Medulla oblongata (tissue), 1 donor: ENCODE measurements at regions not wholly inside any gene's neighbourhood (a gene's known extent, or its start where the extent isn't known, plus 50 kb on each side); places are given as distances from the start of the nearest gene placed in this dataset.

Source experiments
- DNase-seq: peaks from one replicate; pipeline ENCODE4 v3.0.0-alpha.2; 2015; ENCODE audit errors: extremely low spot score

DNA sequence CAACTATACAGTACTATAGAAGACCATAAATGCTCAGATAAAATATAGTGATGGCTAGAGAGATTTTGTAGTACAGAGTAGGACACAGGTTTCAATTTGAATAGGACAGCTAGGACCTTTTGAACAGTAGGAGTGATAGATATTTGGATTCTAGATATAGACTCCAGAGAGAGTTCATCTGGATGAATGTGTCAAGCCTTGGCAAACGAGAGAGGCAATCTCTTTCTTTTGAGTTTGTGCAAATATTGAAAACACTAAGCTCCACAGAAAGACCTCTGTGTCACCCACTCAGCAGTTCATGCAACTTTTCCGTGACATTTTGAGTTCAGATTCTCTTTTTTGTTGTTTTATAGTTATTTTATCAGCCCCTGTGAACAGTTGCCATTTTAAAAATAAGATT, 834.3 kb upstream of the COBL start:
- no peak for DNase-seq

DNA sequence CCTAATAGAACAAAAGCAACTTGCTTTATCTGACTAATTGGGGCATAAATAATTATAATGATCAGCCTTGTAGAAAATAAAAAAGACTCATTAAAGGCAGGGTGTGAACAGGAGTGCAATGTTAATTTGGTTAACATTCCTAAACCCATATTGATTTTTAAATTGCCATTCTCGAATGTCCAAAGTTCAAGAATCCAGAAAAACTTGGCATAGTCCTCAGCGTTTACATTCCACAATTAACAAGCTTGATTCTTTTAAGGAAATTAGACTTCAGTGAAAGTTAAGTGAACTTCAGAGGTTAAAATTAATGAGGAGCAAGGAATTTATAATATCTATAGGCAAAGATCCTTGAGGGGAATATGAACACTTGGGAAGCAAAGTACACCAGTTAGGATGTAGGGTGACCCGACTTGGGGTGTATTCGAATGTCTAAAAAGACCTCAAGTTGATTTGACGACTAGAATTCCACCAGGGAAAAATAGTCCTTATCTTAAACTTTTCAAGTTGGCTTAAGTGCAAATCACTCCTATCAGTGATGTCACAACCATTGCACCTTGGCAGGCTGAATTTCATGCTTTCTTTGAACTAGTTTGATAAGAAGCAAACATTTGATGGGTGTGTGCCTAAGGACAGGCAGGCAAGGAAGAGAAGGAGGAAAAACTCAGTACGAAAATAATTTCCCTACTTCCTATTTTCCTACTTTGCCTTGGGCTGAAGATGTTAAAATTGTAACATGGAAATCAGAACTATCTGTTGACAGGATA, 830.4 kb upstream of the COBL start:
- DNase-seq = no peak

DNA sequence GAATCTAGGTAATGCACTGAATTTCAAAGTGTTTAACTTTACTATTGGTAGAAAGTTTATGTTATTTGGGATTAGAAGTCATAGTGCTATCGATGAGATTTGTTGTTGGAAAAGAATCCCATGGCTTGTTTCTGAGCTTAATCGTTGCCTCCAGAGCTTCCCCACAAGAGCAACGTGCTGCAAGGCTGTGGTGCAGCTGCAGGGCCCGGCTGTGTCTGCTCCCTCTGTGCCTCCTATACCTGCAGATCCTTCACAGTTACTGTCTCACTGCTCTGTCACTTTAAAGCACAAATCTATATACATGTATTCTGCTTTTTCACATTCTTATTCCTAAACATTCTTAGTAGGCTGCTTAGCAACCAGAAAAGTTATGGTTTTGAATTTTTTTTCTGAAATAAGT, 826.6 kb upstream of the COBL start:
- no peak for DNase-seq

DNA sequence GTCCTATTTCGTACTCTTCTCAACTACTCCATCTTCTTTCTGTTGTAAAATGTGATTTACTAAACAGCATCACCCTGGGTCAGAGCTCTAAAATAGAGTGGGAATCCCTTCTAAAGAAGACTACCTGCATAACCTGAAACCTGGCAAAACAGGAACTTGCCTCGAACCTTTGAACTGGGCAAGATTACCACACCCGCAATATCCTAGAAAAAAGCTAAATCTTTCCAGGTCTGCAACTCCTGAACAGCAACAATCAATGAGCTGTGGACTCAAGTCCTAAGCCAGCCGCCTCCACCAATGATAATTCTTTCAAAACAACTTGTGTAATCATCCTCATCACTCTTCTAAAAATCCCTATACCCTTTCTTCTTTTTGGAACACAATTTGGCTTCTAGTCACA, 824.2 kb upstream of the COBL start:
- DNase-seq = no peak

DNA sequence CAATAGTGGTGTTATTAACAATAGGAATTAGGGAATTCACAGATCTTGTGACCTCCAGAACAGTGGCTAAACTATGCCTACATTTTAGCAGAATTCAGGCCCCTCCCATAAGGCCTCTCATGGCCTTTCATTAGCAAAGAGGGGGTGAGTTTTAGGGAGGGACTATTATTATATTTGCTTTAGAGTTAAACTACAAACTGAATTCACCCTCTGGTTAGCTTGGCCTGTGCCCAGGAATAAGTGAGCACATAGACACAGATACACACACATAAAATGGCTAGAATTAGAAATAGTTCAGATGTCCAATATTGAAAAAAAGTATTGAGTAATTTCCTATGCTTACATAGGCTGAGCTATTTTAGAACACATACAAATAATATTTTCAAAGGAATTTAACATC, 818.8 kb upstream of the COBL start:
- DNase-seq = no peak

DNA sequence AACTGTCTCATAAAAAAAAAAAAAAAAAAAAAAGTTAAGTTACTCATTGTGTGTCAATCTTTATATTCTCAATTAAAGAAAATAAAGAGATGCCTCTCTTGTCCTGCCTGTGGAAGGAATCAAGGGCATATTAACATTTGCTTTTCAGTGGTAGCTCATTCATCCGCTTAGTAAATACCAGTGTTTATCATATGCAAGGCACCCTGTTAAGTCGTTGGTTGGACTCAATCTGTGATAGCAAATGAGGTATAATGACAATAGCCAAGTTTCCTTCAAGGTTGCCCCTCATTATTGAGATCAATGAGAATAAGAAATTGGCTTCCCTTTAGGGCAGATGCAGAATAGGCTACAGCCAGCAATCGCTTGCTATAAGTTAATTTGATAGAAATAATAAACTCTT, 812.7 kb upstream of the COBL start:
- DNase-seq = no peak

DNA sequence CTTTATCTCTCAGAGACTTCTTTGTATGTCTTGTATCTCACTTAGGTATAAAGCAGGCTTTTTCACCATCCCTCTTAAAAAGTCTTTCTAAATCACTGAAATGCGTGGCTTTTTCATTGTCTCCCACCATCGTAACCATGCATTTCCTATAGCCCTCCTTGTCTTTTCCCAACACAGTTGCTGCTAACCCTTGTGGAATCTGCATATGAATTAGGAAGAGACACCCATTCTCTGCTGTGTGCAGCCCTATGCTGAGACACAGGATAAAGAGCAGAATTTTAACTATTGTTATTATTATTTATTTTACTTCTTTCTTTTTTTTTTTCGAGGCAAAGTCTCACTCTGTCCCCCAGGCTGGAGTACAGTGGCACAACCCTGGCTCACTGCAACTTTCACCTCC, 804.3 kb upstream of the COBL start:
- DNase-seq = no peak

DNA sequence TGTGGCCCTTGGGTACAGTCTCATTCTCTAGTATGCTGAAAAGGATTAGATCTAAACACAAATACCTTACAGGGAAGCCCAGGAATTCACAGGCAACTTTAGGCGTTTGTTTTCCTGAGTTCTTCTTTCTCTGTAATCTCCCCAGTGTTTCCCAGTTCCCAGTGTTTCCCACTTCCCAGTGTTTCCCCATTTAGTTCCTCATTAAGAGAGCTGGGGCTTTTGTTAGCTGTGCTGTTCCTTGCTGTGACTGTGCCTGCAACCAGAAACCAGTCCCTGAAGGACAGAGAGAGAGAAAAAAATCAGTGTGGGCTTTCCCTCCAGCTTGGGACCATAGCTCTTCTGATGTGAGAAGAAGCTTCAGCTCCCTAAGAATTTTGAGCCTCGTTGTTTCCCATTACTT, 802.9 kb upstream of the COBL start:
- DNase-seq = no peak

DNA sequence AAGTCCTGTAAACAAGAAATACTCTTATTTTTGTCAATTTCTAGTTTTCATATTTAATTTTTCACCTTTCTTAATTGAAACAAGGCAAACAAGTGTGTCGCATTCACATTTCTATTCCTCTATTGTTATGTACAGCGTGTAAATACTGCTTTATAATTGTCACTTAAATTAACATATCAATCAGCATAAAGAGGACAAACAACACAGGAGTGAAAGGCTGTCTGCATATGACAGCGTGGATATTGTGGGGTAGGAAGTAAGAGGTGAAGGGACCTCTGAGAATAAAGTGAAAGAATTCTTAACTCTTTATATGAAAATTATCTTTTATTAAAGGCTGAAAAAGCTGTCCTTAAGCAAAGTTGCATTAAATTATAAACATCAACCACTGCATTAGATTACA, 797.9 kb upstream of the COBL start:
- DNase-seq = no peak

DNA sequence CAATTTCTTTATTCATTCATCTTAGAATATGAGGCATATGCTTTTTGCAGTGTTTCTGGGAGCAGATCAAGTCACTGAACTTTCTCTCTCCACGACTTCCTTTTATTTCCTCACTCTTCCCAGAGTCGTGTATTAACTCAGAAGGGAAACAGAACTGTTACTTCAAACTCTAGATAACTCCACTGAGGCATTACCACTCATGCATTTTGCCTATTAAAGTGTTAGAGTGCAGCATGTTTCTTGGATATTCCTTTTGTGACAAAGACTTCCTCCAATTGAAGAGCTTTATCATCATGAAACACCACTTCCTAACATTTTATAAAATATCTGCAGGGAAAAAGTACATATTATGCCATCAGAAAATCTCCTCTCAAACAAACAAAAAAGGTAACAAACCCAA, 797.4 kb upstream of the COBL start:
- no peak for DNase-seq

DNA sequence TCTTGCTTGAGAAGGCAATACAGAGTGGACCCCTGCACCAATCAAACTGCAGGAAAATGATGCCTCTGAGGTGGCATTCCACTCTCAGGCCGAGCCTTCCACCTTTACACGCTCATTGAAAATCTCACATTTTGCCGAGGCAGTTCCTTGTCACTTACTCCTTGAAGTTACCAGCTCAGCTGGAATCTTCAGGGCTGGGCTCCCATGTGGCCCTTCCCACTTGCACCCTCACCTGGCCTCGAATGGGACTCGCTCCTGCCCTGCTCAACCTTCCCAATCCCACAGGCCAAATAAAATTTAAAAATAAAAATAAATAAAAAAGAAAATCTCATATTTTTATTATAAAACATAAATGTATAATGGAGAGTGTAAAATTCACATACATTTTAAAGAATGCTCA, 790.7 kb upstream of the COBL start:
- DNase-seq = no peak

DNA sequence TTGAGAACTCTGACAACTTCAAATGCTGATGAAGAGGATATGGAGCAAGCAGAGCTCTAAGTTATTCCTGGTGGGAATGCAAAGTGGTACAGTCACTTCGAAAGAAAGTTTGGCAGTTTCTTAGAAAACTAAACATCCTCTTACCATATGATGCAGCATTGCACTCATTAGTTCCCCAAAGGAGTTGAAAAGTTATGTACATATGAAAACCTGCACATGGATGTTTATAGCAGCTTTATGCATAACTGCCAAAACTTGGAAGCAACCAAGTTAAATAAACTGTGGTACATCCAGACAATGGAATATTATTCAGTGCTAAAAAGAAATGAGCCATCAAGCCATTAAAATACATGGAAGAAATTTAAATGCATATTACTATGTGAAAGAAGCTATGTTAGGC, 779.3 kb upstream of the COBL start:
- no peak for DNase-seq

DNA sequence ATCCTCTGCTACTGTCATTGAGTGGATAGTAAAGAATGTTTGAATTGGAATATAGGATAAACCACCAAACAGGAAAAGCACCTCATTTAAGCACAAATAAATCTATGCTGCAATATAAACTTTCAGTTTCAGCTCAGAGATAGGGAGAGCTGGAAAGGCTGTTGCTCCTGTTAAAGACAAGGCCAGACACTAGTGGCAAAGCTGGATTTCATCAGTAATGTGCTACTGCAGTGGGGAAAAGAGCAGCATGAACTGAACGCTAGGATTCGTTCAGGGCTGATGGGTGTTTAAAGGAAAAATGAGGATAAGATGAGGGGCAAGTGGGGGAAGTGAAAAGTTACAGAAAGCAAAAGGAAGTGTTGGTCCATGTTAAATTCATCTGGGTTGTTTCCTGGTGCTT, 775.4 kb upstream of the COBL start:
- DNase-seq = no peak

DNA sequence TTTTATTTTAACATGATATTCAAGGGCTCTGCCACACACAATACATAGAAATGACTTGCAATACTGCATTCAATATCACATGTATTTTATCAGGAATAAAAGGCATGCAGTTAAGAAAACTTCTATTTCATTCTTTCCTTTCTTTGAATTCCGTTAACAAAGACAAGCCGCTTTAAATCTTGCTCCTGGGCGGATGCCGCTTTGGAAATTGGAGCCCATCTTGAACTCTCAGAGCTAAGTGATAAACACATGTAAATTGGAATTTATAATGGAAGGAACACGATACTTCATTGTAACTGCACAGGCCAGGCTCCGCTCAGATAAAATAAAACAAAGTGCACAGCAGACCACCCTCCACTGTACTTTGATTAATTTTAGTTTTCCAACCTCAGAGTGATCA, 774.5 kb upstream of the COBL start:
- no peak for DNase-seq

DNA sequence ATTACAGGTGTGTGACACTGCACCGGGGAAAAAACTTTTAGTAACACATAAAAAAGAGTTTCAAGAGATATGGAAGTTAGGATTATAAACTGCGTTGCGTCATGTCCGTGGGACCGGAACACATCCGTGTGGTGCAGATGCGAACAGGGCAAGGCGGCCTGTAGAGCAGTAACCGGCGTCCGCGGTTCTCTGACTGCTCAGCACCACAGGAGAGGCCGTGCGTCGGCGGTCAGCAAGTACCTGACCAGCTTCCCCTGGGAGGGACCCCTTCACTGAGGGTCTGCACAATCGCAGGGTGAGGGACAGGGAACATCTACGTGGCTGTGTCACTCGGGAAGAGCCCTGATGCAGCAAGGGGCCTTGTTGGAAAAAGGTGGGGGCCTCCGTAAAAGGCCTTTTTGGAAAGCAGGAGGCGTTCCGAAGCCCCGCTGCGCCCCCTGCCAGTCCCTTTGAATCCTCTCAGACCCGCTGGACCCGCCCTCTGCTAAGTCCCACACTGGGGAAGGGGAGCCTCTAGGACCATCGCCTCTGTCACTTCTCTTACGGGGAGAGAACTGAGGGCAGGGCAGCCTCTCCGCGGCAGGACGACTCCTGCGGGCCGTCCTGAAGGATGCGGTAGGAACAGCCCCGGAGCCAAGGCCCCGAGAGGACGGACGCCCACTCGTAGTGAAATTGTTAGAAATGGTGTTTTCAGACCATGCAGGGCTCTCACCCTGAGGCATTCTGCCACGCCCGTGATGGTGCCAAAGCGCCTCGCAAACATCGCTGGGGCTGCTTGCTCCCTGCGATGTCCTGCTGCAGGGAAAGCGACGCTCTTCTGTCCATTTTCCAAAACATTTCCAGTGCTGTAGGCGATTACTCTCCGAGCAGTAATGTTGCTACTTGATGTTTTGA, 771.6 kb upstream of the COBL start:
- DNase-seq = peak; percentile 12

DNA sequence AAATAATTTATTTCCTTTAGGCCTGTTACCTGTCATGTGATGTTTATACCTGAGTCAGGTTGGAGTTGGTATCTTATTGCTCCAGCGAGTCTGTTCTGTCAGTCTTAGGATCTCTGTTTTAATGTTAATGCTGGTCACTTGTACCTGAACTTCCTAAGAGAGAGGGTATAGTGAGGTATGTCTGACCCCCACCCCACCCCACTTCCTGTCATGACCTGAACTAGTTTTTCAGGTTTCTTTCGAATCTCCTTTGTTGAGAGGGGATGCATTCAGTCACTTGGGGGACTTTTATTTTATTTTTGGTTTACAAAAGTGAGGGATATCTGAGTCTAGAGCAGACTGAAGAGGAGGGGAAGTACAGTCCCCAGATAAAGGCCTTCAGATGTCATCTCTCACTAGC, 769.0 kb upstream of the COBL start:
- no peak for DNase-seq

DNA sequence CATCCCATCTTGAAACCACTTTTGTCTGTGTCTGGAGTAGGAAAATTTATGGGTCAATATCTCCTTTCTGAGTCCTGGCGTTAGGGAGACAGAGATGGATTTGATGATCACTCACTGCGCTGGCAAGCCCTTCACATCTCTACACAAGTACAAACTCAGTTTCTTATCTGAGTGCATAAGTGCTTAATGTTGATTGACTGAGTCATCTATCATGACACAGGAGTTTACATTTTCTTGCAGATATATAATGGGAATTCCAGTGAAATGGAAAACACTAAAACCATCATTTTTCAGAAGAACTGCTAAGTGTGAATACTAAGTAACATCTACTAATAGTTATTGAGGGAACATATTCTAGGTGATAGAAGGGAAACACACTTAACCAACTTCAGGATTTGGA, 763.9 kb upstream of the COBL start:
- no peak for DNase-seq

DNA sequence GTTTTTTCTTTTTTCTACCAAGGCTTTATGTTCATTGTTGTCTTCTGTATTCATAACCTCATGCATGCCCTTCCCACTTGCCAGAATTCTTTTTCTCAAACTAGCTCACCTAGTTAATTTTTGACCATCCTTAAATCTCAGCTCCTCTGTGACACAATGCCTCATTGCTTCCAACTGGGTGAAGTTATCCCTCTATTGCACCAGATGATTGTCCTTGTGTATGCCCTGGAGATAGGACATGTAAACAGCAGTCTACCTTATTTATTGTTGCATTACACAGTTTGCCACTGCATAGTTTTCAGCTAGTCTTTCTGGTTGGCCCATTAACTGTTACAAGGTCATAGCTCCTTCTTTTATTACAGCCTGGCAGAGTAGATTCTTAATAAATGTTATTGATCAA, 763.1 kb upstream of the COBL start:
- DNase-seq = no peak

DNA sequence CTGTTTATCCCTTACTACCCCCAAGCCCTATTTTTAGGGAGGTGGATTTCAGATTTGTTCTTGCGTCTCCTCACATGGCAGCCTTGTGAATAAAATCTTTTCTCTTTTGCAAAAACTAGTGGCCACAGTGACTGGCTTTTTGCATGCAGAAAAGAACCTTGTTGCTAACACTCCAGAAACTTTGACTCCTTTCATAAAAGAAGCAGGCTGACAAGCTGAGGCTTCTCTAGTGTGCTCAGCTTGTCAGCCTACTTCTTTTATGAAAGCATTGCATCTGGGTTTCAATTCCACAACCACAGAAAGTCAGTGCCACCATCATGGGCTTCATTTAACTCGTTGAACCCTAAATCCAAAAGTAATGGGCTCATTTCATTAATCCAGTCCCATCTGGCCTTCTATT, 761.0 kb upstream of the COBL start:
- DNase-seq = no peak

DNA sequence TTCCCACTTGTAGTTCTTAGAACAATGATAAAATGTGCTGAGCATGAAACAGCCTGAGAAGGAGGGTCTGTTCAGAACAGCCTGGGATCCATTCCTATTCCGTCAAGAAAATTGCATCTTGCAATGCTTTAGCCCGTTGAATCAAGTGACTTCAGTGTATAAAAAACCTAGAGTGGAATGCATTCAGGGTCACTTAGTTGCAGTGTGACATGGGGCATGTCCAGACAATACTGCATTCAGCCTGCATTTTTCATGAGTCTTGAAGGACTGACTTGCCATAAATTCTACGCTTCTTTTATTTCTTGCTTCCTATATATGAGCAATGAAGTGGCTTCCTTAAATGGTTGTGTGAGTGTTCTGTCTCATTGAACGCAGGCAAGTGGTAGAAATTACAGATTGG, 758.3 kb upstream of the COBL start:
- DNase-seq = no peak

DNA sequence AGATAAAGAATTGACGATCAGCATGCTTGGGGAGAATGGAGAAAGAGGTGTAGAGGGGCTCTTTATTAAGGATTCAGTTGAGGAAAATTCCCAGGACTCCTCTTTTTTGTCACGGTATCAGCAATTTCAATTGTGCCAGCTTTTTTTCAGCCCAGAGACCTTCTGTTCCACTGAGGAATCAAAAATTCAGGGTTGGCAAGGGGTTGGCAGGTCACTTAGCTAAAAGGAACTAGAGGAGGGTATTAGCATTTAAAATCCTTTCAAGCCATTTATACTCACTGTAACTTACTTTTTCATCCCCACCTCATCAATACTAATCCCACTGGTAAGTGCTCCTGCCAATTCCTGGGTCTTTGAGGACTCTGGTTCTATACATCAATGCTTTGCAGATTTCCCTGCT, 757.5 kb upstream of the COBL start:
- DNase-seq = no peak

DNA sequence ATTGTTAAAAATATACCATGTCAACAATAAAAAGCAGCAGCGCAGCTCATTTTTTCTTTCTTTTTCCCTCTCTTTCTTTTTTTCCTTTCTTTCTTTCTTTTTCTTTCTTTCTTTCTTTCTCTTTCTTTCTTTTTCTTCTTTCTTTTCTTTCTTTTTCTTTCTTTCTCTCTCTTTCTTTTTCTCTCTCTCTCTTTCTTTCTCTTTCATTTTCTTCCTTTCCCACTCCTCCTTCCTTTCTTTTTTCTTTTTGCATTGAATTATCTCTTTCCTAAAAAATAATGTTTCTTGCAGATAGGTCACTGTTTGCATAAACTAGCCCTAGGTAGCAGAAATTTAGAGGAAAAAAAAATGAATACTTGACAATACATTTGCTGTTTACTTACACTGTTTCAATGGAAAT, 755.1 kb upstream of the COBL start:
- no peak for DNase-seq

DNA sequence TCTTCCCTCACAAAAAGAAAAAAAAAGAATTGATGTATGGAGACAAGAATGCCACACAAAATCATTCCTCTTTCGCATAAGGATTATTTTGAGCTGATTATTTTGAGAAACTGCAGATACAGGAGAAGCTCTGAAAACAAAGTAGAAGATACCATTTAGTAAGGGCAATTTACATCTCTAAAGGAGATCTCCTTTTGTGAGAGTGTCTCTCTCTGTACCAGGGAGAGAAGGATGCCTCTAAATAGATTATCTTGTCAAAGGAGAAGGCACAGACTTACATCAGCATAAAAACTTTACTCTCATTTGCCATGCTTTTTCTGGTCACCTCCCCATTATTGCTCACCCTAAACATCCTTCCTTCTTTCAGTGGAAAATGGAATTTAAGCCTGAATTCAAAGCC, 747.9 kb upstream of the COBL start:
- DNase-seq = no peak
